Ishikawa (cell line): ENCODE measurements at regions not wholly inside any gene's neighbourhood (a gene's known extent, or its start where the extent isn't known, plus 50 kb on each side); places are given as distances from the start of the nearest gene placed in this dataset.

Experiments
- CEBPB ChIP-seq: IDR thresholded peaks from 2 replicates; pipeline ENCODE4 v1.6.1; 2012
- CREB1 ChIP-seq: IDR thresholded peaks from 2 replicates; pipeline ENCODE4 v1.6.1; 2012; ENCODE audit warnings: low read depth
- EGR1 ChIP-seq: IDR thresholded peaks from 2 replicates; pipeline ENCODE4 v1.6.1; 2012
- EP300 ChIP-seq: IDR thresholded peaks from 2 replicates; pipeline ENCODE4 v1.6.1; 2012; ENCODE audit warnings: borderline replicate concordance
- MAX ChIP-seq: IDR thresholded peaks from 2 replicates; pipeline ENCODE4 v1.6.1; 2012
- NFIC ChIP-seq: IDR thresholded peaks from 2 replicates; pipeline ENCODE4 v1.6.1; 2012
- RAD21 ChIP-seq: IDR thresholded peaks from 2 replicates; pipeline ENCODE4 v1.6.1; 2012; ENCODE audit warnings: low read depth
- REST ChIP-seq: IDR thresholded peaks from 2 replicates; pipeline ENCODE4 v1.6.1; 2012; ENCODE audit warnings: low read depth, mild to moderate bottlenecking
- TAF1 ChIP-seq: IDR thresholded peaks from 2 replicates; pipeline ENCODE4 v1.6.1; 2012; ENCODE audit warnings: low read depth, mild to moderate bottlenecking
- TCF12 ChIP-seq: IDR thresholded peaks from 2 replicates; pipeline ENCODE4 v1.6.1; 2012; ENCODE audit warnings: low read depth
- TEAD4 ChIP-seq: IDR thresholded peaks from 2 replicates; pipeline ENCODE4 v1.6.1; 2012
- USF1 ChIP-seq: IDR thresholded peaks from 2 replicates; pipeline ENCODE4 v1.6.1; 2012
- YY1 ChIP-seq: IDR thresholded peaks from 2 replicates; pipeline ENCODE4 v1.6.1; 2012; ENCODE audit warnings: low read depth

- no peak for TF ChIP-seq CREB1
- TF ChIP-seq RAD21, result no peak
- TF ChIP-seq MAX, result no peak
- no peak for TF ChIP-seq NFIC
- no peak for TF ChIP-seq YY1
- TF ChIP-seq REST, result no peak
- no peak for TF ChIP-seq EP300
- TF ChIP-seq TCF12, result no peak
- no peak for TF ChIP-seq USF1
- TF ChIP-seq EGR1, result no peak
- no peak for TF ChIP-seq TEAD4
- no peak for TF ChIP-seq CEBPB
- no peak for TF ChIP-seq TAF1
Observed at GRCh38 chr3:35505181-35505580, 134.1 kb upstream of the ARPP21 start.
